ENCODE measurements at regions not wholly inside any gene's neighbourhood (a gene's known extent, or its start where the extent isn't known, plus 50 kb on each side); places are given as distances from the start of the nearest gene placed in this dataset.

DNA sequence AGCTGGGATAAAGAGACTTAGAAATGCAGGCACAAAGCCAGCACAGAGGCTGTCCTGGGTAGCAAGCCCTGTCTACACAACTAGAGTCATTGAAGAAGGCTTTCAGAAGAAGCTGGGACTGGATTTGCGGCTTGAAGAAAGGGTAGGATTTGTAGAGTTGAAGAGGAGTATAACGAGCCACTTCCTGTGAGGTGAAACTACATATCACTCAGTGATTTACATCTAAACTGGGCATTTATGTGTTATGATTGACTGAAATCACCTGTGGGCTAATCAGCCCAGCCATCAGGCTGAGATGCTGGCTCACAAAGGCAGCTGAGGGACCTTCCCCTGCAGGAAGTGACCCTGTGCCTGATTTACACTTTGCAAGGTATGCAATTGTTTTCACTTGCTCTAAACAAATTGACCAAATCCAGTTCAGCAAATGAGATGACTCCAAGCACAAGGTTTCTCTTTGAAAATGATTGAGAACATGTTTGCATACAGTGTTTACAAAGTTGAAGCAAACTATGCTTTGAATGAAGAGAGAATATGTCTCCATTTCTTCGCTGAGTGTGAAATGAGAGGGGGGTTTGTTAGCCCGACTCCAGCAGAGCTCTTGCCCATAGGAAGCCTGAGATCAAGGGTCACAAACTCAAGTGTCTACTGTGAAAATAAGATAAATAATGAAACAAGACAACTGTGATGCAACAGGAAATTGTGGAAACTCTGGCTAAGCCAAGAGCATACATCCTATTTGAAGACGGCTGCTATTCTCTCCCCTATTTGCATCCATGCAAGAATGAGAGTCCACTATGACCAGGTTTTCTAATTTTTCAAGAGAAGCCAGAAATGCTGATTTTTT lies 69.3 kb upstream of the HK2 start:
- H3K9me3 ChIP-seq (ENCODE audit: control insufficient read depth, low read depth, low read length), result no peaks in the 10 kb centered on the region
- no peak overlapping the region for H2AFZ ChIP-seq (ENCODE audit: control insufficient read depth, low read length)
- no peaks in the 10 kb centered on the region for H3K9me1 ChIP-seq (ENCODE audit: control insufficient read depth, extremely low read depth, insufficient read depth, low read length)
- no peaks in the 10 kb centered on the region for H3K27me3 ChIP-seq (ENCODE audit: control insufficient read depth, extremely low read depth, insufficient read depth, low read length)
- no peaks in the 10 kb centered on the region for H3K79me2 ChIP-seq (ENCODE audit: control insufficient read depth, insufficient read depth, low read length)
- no peak overlapping the region for H3K4me3 ChIP-seq (ENCODE audit: control insufficient read depth in 2 of 3, extremely low read depth in 1 of 3, insufficient read depth in 2 of 3, low read depth in 1 of 3, low read length in 3 of 3)
- H3K4me1 ChIP-seq (ENCODE audit: control insufficient read depth, extremely low read depth, insufficient read depth, low read length), result no peaks in the 10 kb centered on the region
- H3K36me3 ChIP-seq (ENCODE audit: control insufficient read depth in 2 of 2, extremely low read depth in 1 of 2, insufficient read depth in 2 of 2, low read length in 2 of 2), result no peaks in the 10 kb centered on the region
- H3K27ac ChIP-seq (ENCODE audit: control insufficient read depth, insufficient read depth, low read length), result no peak overlapping the region
- FAIRE-seq, result no peak
- TF ChIP-seq EZH2 (IDR thresholded peaks at IDR 0.05; ENCODE audit: low read length), result no peak
- TF ChIP-seq, protein P1, sequence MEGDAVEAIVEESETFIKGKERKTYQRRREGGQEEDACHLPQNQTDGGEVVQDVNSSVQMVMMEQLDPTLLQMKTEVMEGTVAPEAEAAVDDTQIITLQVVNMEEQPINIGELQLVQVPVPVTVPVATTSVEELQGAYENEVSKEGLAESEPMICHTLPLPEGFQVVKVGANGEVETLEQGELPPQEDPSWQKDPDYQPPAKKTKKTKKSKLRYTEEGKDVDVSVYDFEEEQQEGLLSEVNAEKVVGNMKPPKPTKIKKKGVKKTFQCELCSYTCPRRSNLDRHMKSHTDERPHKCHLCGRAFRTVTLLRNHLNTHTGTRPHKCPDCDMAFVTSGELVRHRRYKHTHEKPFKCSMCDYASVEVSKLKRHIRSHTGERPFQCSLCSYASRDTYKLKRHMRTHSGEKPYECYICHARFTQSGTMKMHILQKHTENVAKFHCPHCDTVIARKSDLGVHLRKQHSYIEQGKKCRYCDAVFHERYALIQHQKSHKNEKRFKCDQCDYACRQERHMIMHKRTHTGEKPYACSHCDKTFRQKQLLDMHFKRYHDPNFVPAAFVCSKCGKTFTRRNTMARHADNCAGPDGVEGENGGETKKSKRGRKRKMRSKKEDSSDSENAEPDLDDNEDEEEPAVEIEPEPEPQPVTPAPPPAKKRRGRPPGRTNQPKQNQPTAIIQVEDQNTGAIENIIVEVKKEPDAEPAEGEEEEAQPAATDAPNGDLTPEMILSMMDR (optimal IDR thresholded peaks at IDR 0.05 in 1 of 3, IDR thresholded peaks at IDR 0.05 in 1 of 3, conservative IDR thresholded peaks at IDR 0.05 in 1 of 3; ENCODE audit: extremely low read depth in 1 of 3, insufficient read depth in 2 of 3, low read length in 3 of 3), result no peak
- no peak overlapping the region for H3K9ac ChIP-seq (ENCODE audit: control insufficient read depth, extremely low read depth, insufficient read depth, low read length)
- H4K20me1 ChIP-seq (ENCODE audit: control insufficient read depth, extremely low read depth, insufficient read depth, low read length), result no peaks in the 10 kb centered on the region
- DNase-seq (ENCODE audit: low read depth, low spot score), result no peak
- dilution Hi-C loops (cut with MboI; ENCODE audit: extremely low pct_ligation_motif_present, low sequenced_read_pairs), result no loop called here
- H3K4me2 ChIP-seq (ENCODE audit: control insufficient read depth, extremely low read depth, insufficient read depth, low read depth, low read length), result no peak overlapping the region

DNA sequence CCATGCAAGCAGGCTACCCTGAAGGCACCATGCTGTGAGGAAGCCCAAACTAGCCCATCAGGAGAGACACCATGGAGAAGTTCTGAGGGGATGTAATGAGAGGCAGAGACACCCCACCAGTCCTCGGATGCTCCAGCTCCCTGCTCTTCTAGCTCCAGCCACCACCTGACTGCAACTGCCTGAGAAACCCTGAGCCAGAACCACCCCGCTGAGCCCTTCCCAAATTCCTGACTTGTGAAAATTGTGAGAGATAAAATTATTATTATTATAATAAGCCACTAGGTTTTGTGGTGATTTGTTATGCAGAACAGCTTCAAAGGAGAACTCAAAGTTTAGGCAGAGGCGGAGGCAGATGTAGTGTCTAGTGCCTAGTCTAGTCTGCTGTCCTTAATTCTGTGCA lies 67.1 kb upstream of the HK2 start:
- DNase-seq (ENCODE audit: low read depth, low spot score), result no peak
- dilution Hi-C loops (cut with MboI; ENCODE audit: extremely low pct_ligation_motif_present, low sequenced_read_pairs), result no loop called here

More for the DNA sequence above, 67.1 kb upstream of the HK2 start:
- no peaks in the 10 kb centered on the region for H3K79me2 ChIP-seq (ENCODE audit: control insufficient read depth, insufficient read depth, low read length)
- no peaks in the 10 kb centered on the region for H4K20me1 ChIP-seq (ENCODE audit: control insufficient read depth, extremely low read depth, insufficient read depth, low read length)
- H3K36me3 ChIP-seq (ENCODE audit: control insufficient read depth in 2 of 2, extremely low read depth in 1 of 2, insufficient read depth in 2 of 2, low read length in 2 of 2), result no peaks in the 10 kb centered on the region
- no peak overlapping the region for H3K27ac ChIP-seq (ENCODE audit: control insufficient read depth, insufficient read depth, low read length)
- H3K4me2 ChIP-seq (ENCODE audit: control insufficient read depth, extremely low read depth, insufficient read depth, low read depth, low read length), result no peak overlapping the region
- H3K9me1 ChIP-seq (ENCODE audit: control insufficient read depth, extremely low read depth, insufficient read depth, low read length), result no peaks in the 10 kb centered on the region
- FAIRE-seq, result no peak
- no peak for TF ChIP-seq EZH2 (IDR thresholded peaks at IDR 0.05; ENCODE audit: low read length)
- TF ChIP-seq, protein P1 (optimal IDR thresholded peaks at IDR 0.05 in 1 of 3, IDR thresholded peaks at IDR 0.05 in 1 of 3, conservative IDR thresholded peaks at IDR 0.05 in 1 of 3; ENCODE audit: extremely low read depth in 1 of 3, insufficient read depth in 2 of 3, low read length in 3 of 3), result no peak
- H3K9ac ChIP-seq (ENCODE audit: control insufficient read depth, extremely low read depth, insufficient read depth, low read length), result no peak overlapping the region
- H3K4me1 ChIP-seq (ENCODE audit: control insufficient read depth, extremely low read depth, insufficient read depth, low read length), result no peaks in the 10 kb centered on the region
- no peaks in the 10 kb centered on the region for H3K9me3 ChIP-seq (ENCODE audit: control insufficient read depth, low read depth, low read length)
- H3K4me3 ChIP-seq (ENCODE audit: control insufficient read depth in 2 of 3, extremely low read depth in 1 of 3, insufficient read depth in 2 of 3, low read depth in 1 of 3, low read length in 3 of 3), result no peak overlapping the region
- H2AFZ ChIP-seq (ENCODE audit: control insufficient read depth, low read length), result no peak overlapping the region
- H3K27me3 ChIP-seq (ENCODE audit: control insufficient read depth, extremely low read depth, insufficient read depth, low read length), result no peaks in the 10 kb centered on the region
